Calu3 (cell line): ENCODE measurements at regions not wholly inside any gene's neighbourhood (a gene's known extent, or its start where the extent isn't known, plus 50 kb on each side); places are given as distances from the start of the nearest gene placed in this dataset.

Experiments used
- BruUV-seq: library from RNA; stranded (reverse); fragments of 400-500 nt; replicated peaks from 2 replicates; lab custom pipeline; 2021; lab: Mats Ljungman, UMichigan
- CTCF ChIA-PET: fragments of 300-600 bp; sonication (Branson Sonifier 250); formaldehyde crosslinking; loops from one replicate; lab custom pipeline; 2022; ENCODE audit warnings: antibody characterized with exemption; lab: Charles Lee
- DNase-seq: peaks from one replicate; pipeline ENCODE4 v3.0.0; 2022
- H3K27ac Mint-ChIP-seq: one replicate; pipeline ENCODE4 v1.8.0; 2022; ENCODE audit warnings: mixed read lengths; ENCODE audit not compliant: unreplicated experiment
- H3K27me3 Mint-ChIP-seq: one replicate; pipeline ENCODE4 v1.8.0; 2022; ENCODE audit warnings: mixed read lengths; ENCODE audit not compliant: unreplicated experiment
- H3K36me3 Mint-ChIP-seq: one replicate; pipeline ENCODE4 v1.8.0; 2022; ENCODE audit warnings: mild to moderate bottlenecking, moderate library complexity, mixed read lengths; ENCODE audit not compliant: insufficient read depth, unreplicated experiment
- H3K4me1 Mint-ChIP-seq: one replicate; pipeline ENCODE4 v1.8.0; 2022; ENCODE audit warnings: mild to moderate bottlenecking, low read depth, mixed read lengths; ENCODE audit not compliant: unreplicated experiment
- H3K4me3 Mint-ChIP-seq: one replicate; pipeline ENCODE4 v1.8.0; 2022; ENCODE audit warnings: mild to moderate bottlenecking, low read depth, moderate library complexity, mixed read lengths; ENCODE audit not compliant: unreplicated experiment
- H3K9me3 Mint-ChIP-seq: one replicate; pipeline ENCODE4 v1.8.0; 2022; ENCODE audit warnings: low read depth, mixed read lengths; ENCODE audit not compliant: unreplicated experiment
- CTCF ChIP-seq: fragments of 200-600 bp; IDR thresholded peaks from one replicate; pipeline ENCODE4 v1.8.0; 2022; ENCODE audit warnings: antibody characterized with exemption; ENCODE audit not compliant: unreplicated experiment
- intact Hi-C: fragments of 100-400 bp; cut with micrococcal nuclease; formaldehyde crosslinking; loops from one replicate; pipeline ENCODE4 v1.10.0; 2022; ENCODE audit not compliant: unreplicated experiment

GRCh38 chr18:78554944-78555608, 424.5 kb upstream of the SALL3 start:
- DNase-seq: no peak
- CTCF ChIA-PET: no interaction called here
- no peaks in the 10 kb centered on the region for H3K36me3 Mint-ChIP-seq
- no TSS peak for BruUV-seq
- intact Hi-C loops: no loop called here
- no peak overlapping the region for H3K4me3 Mint-ChIP-seq
- H3K27me3 Mint-ChIP-seq: no peaks in the 10 kb centered on the region
- peaks cover 20% of the 10 kb centered on the region for H3K9me3 Mint-ChIP-seq
- no peaks in the 10 kb centered on the region for H3K4me1 Mint-ChIP-seq
- TF ChIP-seq CTCF: no peak
- H3K27ac Mint-ChIP-seq: no peak overlapping the region

GRCh38 chr18:78557371-78557770, 422.2 kb upstream of the SALL3 start:
- intact Hi-C loops: no loop called here
- CTCF ChIA-PET: no interaction called here
- Mint-ChIP-seq H3K4me3 (no peak overlapping the region), H3K27ac (no peak overlapping the region), H3K27me3 (no peaks in the 10 kb centered on the region), H3K36me3 (no peaks in the 10 kb centered on the region), H3K9me3 (peaks cover 21% of the 10 kb centered on the region), H3K4me1 (no peaks in the 10 kb centered on the region)
- DNase-seq: no peak
- no TSS peak for BruUV-seq
- TF ChIP-seq CTCF: no peak

- no peaks in the 10 kb centered on the region for H3K4me1 Mint-ChIP-seq
- no peak for TF ChIP-seq CTCF
- no peaks in the 10 kb centered on the region for H3K27me3 Mint-ChIP-seq
- H3K27ac Mint-ChIP-seq: no peak overlapping the region
- no TSS peak for BruUV-seq
- H3K9me3 Mint-ChIP-seq: peaks cover 19% of the 10 kb centered on the region
- intact Hi-C loops: no loop called here
- no peak for DNase-seq
- no peak overlapping the region for H3K4me3 Mint-ChIP-seq
- CTCF ChIA-PET: no interaction called here
- H3K36me3 Mint-ChIP-seq: no peaks in the 10 kb centered on the region
Measured at GRCh38 chr18:78558101-78558810, 421.4 kb upstream of the SALL3 start.

GRCh38 chr18:78558948-78559347, 420.7 kb upstream of the SALL3 start:
- H3K9me3 Mint-ChIP-seq: peaks cover 18% of the 10 kb centered on the region
- DNase-seq: no peak
- H3K27me3 Mint-ChIP-seq: no peaks in the 10 kb centered on the region
- H3K27ac Mint-ChIP-seq: no peak overlapping the region
- CTCF ChIA-PET: no interaction called here
- TF ChIP-seq CTCF: no peak
- no peak overlapping the region for H3K4me3 Mint-ChIP-seq
- BruUV-seq: no TSS peak
- intact Hi-C loops: no loop called here
- H3K36me3 Mint-ChIP-seq: no peaks in the 10 kb centered on the region
- H3K4me1 Mint-ChIP-seq: no peaks in the 10 kb centered on the region
